Right cardiac atrium (tissue), 5 donors: ENCODE measurements at regions not wholly inside any gene's neighbourhood (a gene's known extent, or its start where the extent isn't known, plus 50 kb on each side); places are given as distances from the start of the nearest gene placed in this dataset.

Experiments used
- ATAC-seq, 2 donors: fragments of 200-7000 bp; cut with Tn5 transposase; one replicate each; pipeline versions ENCODE4 v1.8.0 to v1.9.1; 2020; ENCODE audit warnings: moderate library complexity in 2 of 2, mild to moderate bottlenecking in 1 of 2
- DNase-seq, 3 donors: peaks; one replicate each; pipeline ENCODE4 v3.0.0-alpha.2; 2020
- H3K27ac ChIP-seq: one replicate; pipeline ENCODE4 v1.5.1; 2013; ENCODE audit warnings: mild to moderate bottlenecking, low read length, control low read depth, moderate library complexity
- H3K27me3 ChIP-seq: one replicate; pipeline ENCODE4 v1.6.1; 2013; ENCODE audit not compliant: control insufficient read depth, insufficient read depth
- H3K4me1 ChIP-seq: one replicate; pipeline ENCODE4 v1.6.1; 2013; ENCODE audit warnings: low read length; ENCODE audit not compliant: control insufficient read depth, insufficient read depth
- H3K4me3 ChIP-seq: one replicate; pipeline ENCODE4 v1.5.1; 2013; ENCODE audit warnings: low read length, control low read depth
- H3K9me3 ChIP-seq: one replicate; pipeline ENCODE4 v1.6.1; 2013; ENCODE audit warnings: low read length; ENCODE audit not compliant: control insufficient read depth
- WGBS: extraction: QIAGEN DNeasy Blood & Tissue Kit; methylation state at CpG from one replicate; pipeline ENCODE4 v1.1.7; 2013; 5-methylcytosine and 5-hydroxymethylcytosine counted together
- intact Hi-C, 4 donors: fragments of 100-400 bp; cut with DNase I; formaldehyde crosslinking; loops; one replicate each; pipeline versions ENCODE4 v1.11.0 to v1.14.0; 2022 to 2023
- donor health status: healthy with polysubstance abuse.
- donor health status: DM: no; HTN: yes; CAD: no.
- donor health status: DM: no; HTN: no; CAD: no.
- donor health status: DM: no; HTN: yes; CAD: no; lungs with severe emphysema.
- donor health status: DM: yes; HTN: yes; CAD: no.

GRCh38 chr5:155897761-155898160 is 429.2 kb upstream of the SGCD start:
- H3K4me3 ChIP-seq, result no peak overlapping the region
- intact Hi-C loops, result no loop called here
- no peak overlapping the region for H3K27ac ChIP-seq
- peaks cover 2% of the 10 kb centered on the region for H3K4me1 ChIP-seq
- 78% methylated on average over 3 of the region's 3 CpGs for WGBS
- no peaks in the 10 kb centered on the region for H3K9me3 ChIP-seq
- ATAC-seq, result no peak
- no peaks in the 10 kb centered on the region for H3K27me3 ChIP-seq
- no peak for DNase-seq

- H3K27ac ChIP-seq, result no peak overlapping the region
- no peaks in the 10 kb centered on the region for H3K9me3 ChIP-seq
- peaks cover 2% of the 10 kb centered on the region for H3K4me1 ChIP-seq
- no peak overlapping the region for H3K4me3 ChIP-seq
- no peaks in the 10 kb centered on the region for H3K27me3 ChIP-seq
- ATAC-seq (no peak), DNase-seq (no peak)
- intact Hi-C loops, result no loop called here
Measured at GRCh38 chr5:155898284-155898683, 428.7 kb upstream of the SGCD start.

GRCh38 chr5:155903791-155904190 is 423.2 kb upstream of the SGCD start:
- Histone ChIP-seq H3K27me3 (no peaks in the 10 kb centered on the region), H3K4me1 (peaks cover 1% of the 10 kb centered on the region), H3K9me3 (no peaks in the 10 kb centered on the region), H3K4me3 (no peak overlapping the region), H3K27ac (no peak overlapping the region)
- DNase-seq (no peak), ATAC-seq (no peak)
- 35% methylated on average over 4 of the region's 4 CpGs for WGBS
- intact Hi-C loops, result no loop called here

GRCh38 chr5:155905364-155905763 is 421.6 kb upstream of the SGCD start:
- H3K4me3 ChIP-seq, result no peak overlapping the region
- no peak overlapping the region for H3K27ac ChIP-seq
- DNase-seq (no peak), ATAC-seq (no peak)
- H3K4me1 ChIP-seq, result no peaks in the 10 kb centered on the region
- intact Hi-C loops, result no loop called here
- H3K27me3 ChIP-seq, result no peaks in the 10 kb centered on the region
- 62% methylated on average over 3 of the region's 3 CpGs for WGBS
- no peaks in the 10 kb centered on the region for H3K9me3 ChIP-seq

GRCh38 chr5:155906046-155906445 is 420.9 kb upstream of the SGCD start:
- WGBS, result 60% methylated on average over 2 of the region's 2 CpGs
- Histone ChIP-seq H3K4me3 (no peak overlapping the region), H3K27me3 (no peaks in the 10 kb centered on the region), H3K9me3 (no peaks in the 10 kb centered on the region), H3K4me1 (no peaks in the 10 kb centered on the region), H3K27ac (no peak overlapping the region)
- intact Hi-C loops, result no loop called here
- DNase-seq, result no peak
- no peak for ATAC-seq

GRCh38 chr5:155908543-155908942 is 418.4 kb upstream of the SGCD start:
- Histone ChIP-seq H3K27ac (no peak overlapping the region), H3K4me3 (no peak overlapping the region), H3K4me1 (no peaks in the 10 kb centered on the region), H3K27me3 (no peaks in the 10 kb centered on the region), H3K9me3 (no peaks in the 10 kb centered on the region)
- WGBS, result 74% methylated on average over 5 of the region's 5 CpGs
- intact Hi-C loops, result no loop called here
- ATAC-seq, result no peak
- no peak for DNase-seq

GRCh38 chr5:155912291-155912690 is 414.7 kb upstream of the SGCD start:
- WGBS, result 81% methylated on average over 5 of the region's 5 CpGs
- DNase-seq (no peak), ATAC-seq (no peak)
- intact Hi-C loops, result no loop called here
- H3K4me1 ChIP-seq, result no peaks in the 10 kb centered on the region
- no peak overlapping the region for H3K27ac ChIP-seq
- H3K9me3 ChIP-seq, result no peaks in the 10 kb centered on the region
- no peak overlapping the region for H3K4me3 ChIP-seq
- no peaks in the 10 kb centered on the region for H3K27me3 ChIP-seq

GRCh38 chr5:155914766-155915165 is 412.2 kb upstream of the SGCD start:
- DNase-seq (no peak), ATAC-seq (no peak)
- Histone ChIP-seq H3K4me3 (no peak overlapping the region), H3K27ac (no peak overlapping the region), H3K9me3 (no peaks in the 10 kb centered on the region), H3K4me1 (no peaks in the 10 kb centered on the region), H3K27me3 (no peaks in the 10 kb centered on the region)
- intact Hi-C loops, result no loop called here

GRCh38 chr5:155915601-155916000 is 411.4 kb upstream of the SGCD start:
- H3K4me3 ChIP-seq, result no peak overlapping the region
- no peak for ATAC-seq
- H3K4me1 ChIP-seq, result no peaks in the 10 kb centered on the region
- H3K9me3 ChIP-seq, result no peaks in the 10 kb centered on the region
- no peaks in the 10 kb centered on the region for H3K27me3 ChIP-seq
- DNase-seq, result no peak
- 53% methylated on average over 3 of the region's 3 CpGs for WGBS
- H3K27ac ChIP-seq, result no peak overlapping the region
- intact Hi-C loops, result no loop called here

- no peaks in the 10 kb centered on the region for H3K9me3 ChIP-seq
- ATAC-seq, result no peak
- no peak overlapping the region for H3K27ac ChIP-seq
- intact Hi-C loops, result no loop called here
- no peaks in the 10 kb centered on the region for H3K4me1 ChIP-seq
- DNase-seq, result no peak
- WGBS, result 56% methylated on average over 2 of the region's 2 CpGs
- H3K27me3 ChIP-seq, result no peaks in the 10 kb centered on the region
- H3K4me3 ChIP-seq, result no peak overlapping the region
Measured at GRCh38 chr5:155919126-155919525, 407.8 kb upstream of the SGCD start.

GRCh38 chr5:155919725-155920124 is 407.2 kb upstream of the SGCD start:
- no peaks in the 10 kb centered on the region for H3K27me3 ChIP-seq
- H3K9me3 ChIP-seq, result no peaks in the 10 kb centered on the region
- DNase-seq (no peak), ATAC-seq (no peak)
- no peak overlapping the region for H3K4me3 ChIP-seq
- H3K4me1 ChIP-seq, result no peaks in the 10 kb centered on the region
- intact Hi-C loops, result no loop called here
- WGBS, result 83% methylated on average over 2 of the region's 2 CpGs
- no peak overlapping the region for H3K27ac ChIP-seq

- Histone ChIP-seq H3K4me3 (no peak overlapping the region), H3K27ac (no peak overlapping the region), H3K27me3 (no peaks in the 10 kb centered on the region), H3K4me1 (no peaks in the 10 kb centered on the region), H3K9me3 (peaks cover 2% of the 10 kb centered on the region)
- 85% methylated on average over 3 of the region's 3 CpGs for WGBS
- intact Hi-C loops, result no loop called here
- ATAC-seq (no peak), DNase-seq (no peak)
Measured at GRCh38 chr5:155921621-155922020, 405.3 kb upstream of the SGCD start.
